AG09319 (cell line): ENCODE measurements at regions not wholly inside any gene's neighbourhood (a gene's known extent, or its start where the extent isn't known, plus 50 kb on each side); places are given as distances from the start of the nearest gene placed in this dataset.
A peak's percentile ranks its signal among the peaks of the same experiment; 100 is the strongest.

ENCODE experiments used
- DNase-seq: peaks from one replicate; pipeline ENCODE4 v3.0.0-alpha.2; 2010; ENCODE audit warnings: low read depth; ENCODE audit errors: extremely low read depth
- CTCF ChIP-seq: IDR thresholded peaks from 2 replicates; pipeline ENCODE4 v1.5.1; 2011; ENCODE audit warnings: low read depth, mild to moderate bottlenecking, inconsistent platforms, low read length, moderate library complexity

DNA sequence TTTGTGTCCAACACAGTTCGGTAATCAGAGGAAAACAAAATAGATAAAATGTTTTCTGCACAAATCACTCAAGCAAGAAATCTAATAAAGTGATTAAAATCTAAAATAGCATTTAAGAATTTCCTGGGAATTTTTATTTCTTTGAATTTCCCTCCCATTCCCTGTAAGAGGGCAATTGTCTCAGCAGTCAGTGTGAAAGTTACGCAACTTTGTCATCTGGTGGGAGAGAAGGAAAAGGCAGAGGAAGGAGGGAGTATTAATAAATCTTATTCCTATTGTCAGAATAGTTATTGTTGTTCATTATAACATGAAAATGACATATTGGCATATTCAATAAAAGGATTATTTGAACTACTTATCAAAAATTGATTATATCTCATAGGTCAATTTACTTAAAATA lies 464.9 kb downstream of the PRKD1 start:
- no peak for DNase-seq
- no peak for TF ChIP-seq CTCF

DNA sequence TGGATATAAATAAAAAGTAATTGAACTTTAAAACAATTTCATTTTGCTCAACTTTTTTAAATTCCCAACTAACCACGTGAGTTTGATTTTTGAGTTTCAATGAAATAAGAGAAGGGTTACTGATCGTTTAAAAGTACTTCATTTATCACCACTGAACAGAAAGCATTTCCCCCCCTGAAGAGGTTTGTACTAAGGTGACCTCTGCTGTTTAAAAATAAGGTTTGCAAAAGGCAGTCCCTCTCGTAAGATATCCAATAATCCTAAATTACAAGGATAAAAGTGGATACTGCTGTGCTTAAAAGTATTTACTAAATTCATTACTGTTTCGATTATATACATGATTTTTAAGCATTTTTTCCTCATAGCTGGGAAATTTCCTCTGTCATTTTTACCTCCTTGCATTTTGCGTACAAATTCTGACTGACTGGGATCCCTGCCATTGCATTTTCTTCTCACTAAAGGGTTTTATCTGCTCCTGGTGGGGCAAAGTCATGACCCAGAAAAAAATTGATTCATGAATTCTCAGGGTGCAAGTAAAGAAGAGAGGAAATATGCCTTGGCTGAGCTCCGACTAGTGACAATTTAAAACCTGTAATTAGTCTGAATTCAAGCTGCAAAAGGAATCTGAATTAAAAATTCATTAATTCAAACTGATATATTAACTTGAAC lies 463.8 kb downstream of the PRKD1 start:
- DNase-seq = no peak
- peak; percentile 3 for TF ChIP-seq CTCF

DNA sequence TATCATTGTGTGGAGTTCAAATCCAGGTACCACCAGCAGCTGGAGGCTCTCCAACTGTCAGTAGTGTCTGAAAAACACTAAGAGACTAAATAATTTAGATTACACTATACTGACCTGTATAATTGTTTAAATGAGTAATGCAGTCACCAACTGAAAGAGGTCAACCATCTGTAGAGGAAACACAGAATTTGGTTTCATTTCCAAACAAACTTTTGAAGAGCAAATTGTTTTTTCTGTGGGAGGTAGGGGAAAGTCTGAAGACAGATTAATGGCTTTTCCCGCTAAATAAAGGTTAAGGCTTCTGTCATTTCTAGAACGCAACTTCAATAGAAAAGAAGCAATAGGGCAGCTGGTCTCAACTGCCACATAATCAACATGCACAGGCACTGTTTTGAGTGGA lies 462.6 kb downstream of the PRKD1 start:
- no peak for TF ChIP-seq CTCF
- no peak for DNase-seq

DNA sequence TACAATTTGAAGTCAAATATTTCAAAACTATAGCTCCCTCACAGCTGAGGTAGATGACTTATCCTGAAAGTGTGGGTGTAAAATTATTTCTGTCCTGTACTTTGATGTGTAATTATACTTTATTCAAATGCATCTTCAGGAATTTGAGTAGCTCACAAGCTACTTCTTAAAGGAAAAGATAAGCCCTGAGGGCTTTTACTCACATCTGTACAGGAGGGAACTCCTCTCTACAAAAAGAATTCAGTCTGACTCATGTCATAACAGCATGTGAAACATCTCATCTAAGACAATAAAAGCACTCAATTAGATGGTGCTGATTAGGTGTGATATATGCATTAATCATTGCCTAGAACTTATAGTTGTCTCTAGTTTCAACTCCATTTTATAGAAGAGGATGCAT lies 452.0 kb downstream of the PRKD1 start:
- no peak for TF ChIP-seq CTCF

DNA sequence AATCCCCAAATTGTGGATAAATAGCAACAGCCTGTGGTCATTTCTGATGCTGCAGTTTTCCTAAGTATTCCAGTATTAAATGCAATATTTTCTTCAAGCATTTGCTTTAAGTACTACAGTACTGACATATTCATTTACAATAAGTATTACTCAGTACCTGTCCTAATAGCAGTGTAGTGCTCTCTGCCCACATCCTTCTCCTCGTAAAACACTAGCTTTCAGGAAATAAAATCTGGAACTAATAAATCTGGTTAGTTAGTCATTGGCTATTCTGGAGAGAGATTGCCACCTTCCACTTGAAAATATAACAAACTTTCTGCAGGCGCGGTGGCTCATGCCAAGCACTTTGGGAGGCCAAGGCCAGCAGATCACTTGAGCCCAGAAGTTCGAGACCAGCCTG lies 441.5 kb downstream of the PRKD1 start:
- no peak for TF ChIP-seq CTCF
- no peak for DNase-seq

More for the DNA sequence above, 452.0 kb downstream of the PRKD1 start:
- no peak for DNase-seq

DNA sequence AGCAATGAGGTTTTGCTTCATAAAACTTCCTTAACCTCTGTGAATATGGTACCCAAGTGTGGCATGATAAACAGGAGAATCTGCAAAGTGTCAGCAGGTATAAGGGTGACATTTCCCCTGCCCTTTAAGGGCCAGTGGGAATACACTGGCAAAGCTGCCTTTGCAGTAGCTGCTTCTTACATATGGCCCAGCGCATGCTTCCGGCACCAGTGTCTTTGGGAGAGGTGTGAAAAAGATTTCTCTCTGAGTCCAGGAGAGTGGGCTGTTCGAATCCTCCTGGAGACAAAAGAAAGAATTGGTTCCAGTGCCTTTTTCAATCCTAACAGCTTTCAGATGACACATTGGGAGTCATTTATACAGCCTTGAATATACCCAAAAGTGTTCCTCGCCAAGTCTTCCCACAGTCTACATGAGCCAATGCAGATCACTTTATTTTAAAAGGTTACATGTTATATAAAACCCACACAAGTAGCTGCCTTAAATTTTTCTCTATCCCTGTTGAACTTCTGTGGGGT lies 437.7 kb downstream of the PRKD1 start:
- TF ChIP-seq CTCF = no peak
- no peak for DNase-seq

- no peak for DNase-seq
- TF ChIP-seq CTCF = no peak
These were observed 433.8 kb downstream of the PRKD1 start for GRCh38 chr14:29493849-29494248.
